Upper lobe of left lung (tissue), 6 donors: ENCODE measurements at regions not wholly inside any gene's neighbourhood (a gene's known extent, or its start where the extent isn't known, plus 50 kb on each side); places are given as distances from the start of the nearest gene placed in this dataset.

Experiments
- ATAC-seq, 2 donors: fragments of 200-7000 bp; cut with Tn5 transposase; one replicate each; pipeline ENCODE4 v1.9.1; 2022; ENCODE audit warnings: mild to moderate bottlenecking in 2 of 2, moderate library complexity in 2 of 2; ENCODE audit not compliant: low FRiP score in 2 of 2
- DNase-seq, 2 donors: peaks; one replicate each; pipeline ENCODE4 v3.0.0-alpha.2; 2019 to 2020
- H3K27ac ChIP-seq, 4 donors: fragments of 200-600 bp; sonication (generic); one replicate each; pipeline ENCODE4 v1.5.1; 2016 to 2019
- H3K27me3 ChIP-seq, 4 donors: fragments of 200-600 bp; sonication (generic); one replicate each; pipeline ENCODE4 v1.5.1; 2017 to 2019
- H3K36me3 ChIP-seq, 4 donors: fragments of 200-600 bp; sonication (generic); one replicate each; pipeline ENCODE4 v1.5.1; 2016 to 2019
- H3K4me1 ChIP-seq, 4 donors: fragments of 200-600 bp; sonication (generic); one replicate each; pipeline ENCODE4 v1.5.1; 2018 to 2019
- H3K4me3 ChIP-seq, 4 donors: fragments of 200-600 bp; sonication (generic); one replicate each; pipeline ENCODE4 v1.5.1; 2017 to 2019; ENCODE audit warnings: mild to moderate bottlenecking in 2 of 4, moderate library complexity in 1 of 4
- H3K9me3 ChIP-seq, 4 donors: fragments of 200-600 bp; sonication (generic); one replicate each; pipeline ENCODE4 v1.5.1; 2018 to 2019
- EP300 ChIP-seq, 4 donors: sonication (generic); formaldehyde crosslinking; IDR thresholded peaks; one replicate each; pipeline ENCODE4 v1.5.1; 2017; ENCODE audit warnings: antibody characterized with exemption in 4 of 4, control low read depth in 2 of 4
- POLR2A ChIP-seq, 4 donors: fragments of 450-650 bp; IDR thresholded peaks; one replicate each; pipeline ENCODE4 v1.5.1; 2016 to 2017; ENCODE audit warnings: antibody characterized with exemption in 4 of 4, mild to moderate bottlenecking in 2 of 4
- POLR2AphosphoS5 ChIP-seq, 2 donors: sonication (generic); formaldehyde crosslinking; IDR thresholded peaks; one replicate each; pipeline ENCODE4 v1.5.1; 2017; ENCODE audit warnings: antibody characterized with exemption in 2 of 2
- WGBS, 2 donors: methylation state at CpG; one replicate each; pipeline ENCODE4 v1.1.5; 2017 to 2018; 5-methylcytosine and 5-hydroxymethylcytosine counted together
- TF ChIP-seq, protein P1 (sequence below), 6 experiments: fragments of 450-650 bp in 4 of 6; fragments of 200-600 bp in 2 of 6; sonication (generic) in 2 of 6; IDR thresholded peaks; one replicate each; pipeline ENCODE4 v1.5.1; 2016 to 2019; ENCODE audit warnings: antibody characterized with exemption in 6 of 6
- donor health status: DM: no; HTN: no; CAD: no; lungs with moderate emphysema.
- donor health status: DM: no; HTN: yes; CAD: no; lungs with severe emphysema.

DNA sequence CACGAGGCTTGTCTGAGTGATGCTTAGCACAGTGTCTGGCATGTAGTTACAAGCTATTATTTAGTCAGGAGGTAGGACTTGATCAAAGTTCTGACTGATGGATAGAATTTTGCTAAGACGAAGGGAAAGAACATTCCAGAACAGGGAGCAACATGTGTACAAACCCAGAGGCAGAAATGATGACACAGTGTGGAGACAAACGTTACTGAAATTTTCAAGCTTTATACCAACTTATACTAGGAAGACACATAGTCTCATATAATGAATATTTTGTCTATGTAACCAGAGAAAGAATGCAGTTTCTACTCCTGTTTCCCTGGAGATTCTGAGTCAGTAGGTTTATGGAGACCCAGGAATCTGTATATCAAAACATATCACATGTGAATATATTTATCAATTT lies 123.4 kb downstream of the FAM124B start:
- Histone ChIP-seq H3K36me3 (no peaks in the 10 kb centered on the region), H3K9me3 (no peaks in the 10 kb centered on the region), H3K4me1 (no peaks in the 10 kb centered on the region), H3K4me3 (no peak overlapping the region), H3K27ac (no peak overlapping the region), H3K27me3 (no peaks in the 10 kb centered on the region)
- no peak for ATAC-seq
- 78 to 89% methylated on average over 3 of the region's 3 CpGs for WGBS, 2 donors
- no peak for DNase-seq
- TF ChIP-seq EP300 (IDR thresholded peaks at IDR 0.05) (no peak), POLR2AphosphoS5 (IDR thresholded peaks at IDR 0.05) (no peak)

DNA sequence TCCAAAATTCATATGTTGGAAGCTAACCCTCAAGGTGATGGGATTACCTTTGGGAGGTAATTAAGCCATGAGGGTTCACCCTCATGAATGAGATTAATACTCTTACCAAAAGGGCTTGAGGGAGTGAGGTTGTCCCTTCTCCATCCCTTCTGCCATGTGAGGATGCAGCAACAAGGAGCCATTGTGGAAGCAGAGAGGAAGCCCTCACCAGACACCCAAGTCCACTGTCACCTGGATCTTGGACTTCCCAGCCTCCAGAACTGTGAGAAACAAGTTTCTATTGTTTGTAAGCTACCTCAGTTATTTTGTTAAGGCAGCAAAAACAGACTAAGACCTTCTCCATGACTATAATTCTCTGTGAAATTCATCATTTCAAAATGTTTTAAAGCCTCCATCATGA lies 125.7 kb downstream of the FAM124B start:
- H3K4me3 ChIP-seq: no peak overlapping the region
- no peak for DNase-seq
- H3K27ac ChIP-seq: no peak overlapping the region
- no peaks in the 10 kb centered on the region for H3K4me1 ChIP-seq
- ATAC-seq: no peak
- TF ChIP-seq, protein P1, sequence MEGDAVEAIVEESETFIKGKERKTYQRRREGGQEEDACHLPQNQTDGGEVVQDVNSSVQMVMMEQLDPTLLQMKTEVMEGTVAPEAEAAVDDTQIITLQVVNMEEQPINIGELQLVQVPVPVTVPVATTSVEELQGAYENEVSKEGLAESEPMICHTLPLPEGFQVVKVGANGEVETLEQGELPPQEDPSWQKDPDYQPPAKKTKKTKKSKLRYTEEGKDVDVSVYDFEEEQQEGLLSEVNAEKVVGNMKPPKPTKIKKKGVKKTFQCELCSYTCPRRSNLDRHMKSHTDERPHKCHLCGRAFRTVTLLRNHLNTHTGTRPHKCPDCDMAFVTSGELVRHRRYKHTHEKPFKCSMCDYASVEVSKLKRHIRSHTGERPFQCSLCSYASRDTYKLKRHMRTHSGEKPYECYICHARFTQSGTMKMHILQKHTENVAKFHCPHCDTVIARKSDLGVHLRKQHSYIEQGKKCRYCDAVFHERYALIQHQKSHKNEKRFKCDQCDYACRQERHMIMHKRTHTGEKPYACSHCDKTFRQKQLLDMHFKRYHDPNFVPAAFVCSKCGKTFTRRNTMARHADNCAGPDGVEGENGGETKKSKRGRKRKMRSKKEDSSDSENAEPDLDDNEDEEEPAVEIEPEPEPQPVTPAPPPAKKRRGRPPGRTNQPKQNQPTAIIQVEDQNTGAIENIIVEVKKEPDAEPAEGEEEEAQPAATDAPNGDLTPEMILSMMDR (IDR thresholded peaks at IDR 0.05): no peak
- no peak for TF ChIP-seq POLR2AphosphoS5 (IDR thresholded peaks at IDR 0.05)
- TF ChIP-seq EP300 (IDR thresholded peaks at IDR 0.05): no peak
- TF ChIP-seq POLR2A (IDR thresholded peaks at IDR 0.05): no peak
- no peaks in the 10 kb centered on the region for H3K36me3 ChIP-seq
- H3K9me3 ChIP-seq: no peaks in the 10 kb centered on the region
- no peaks in the 10 kb centered on the region for H3K27me3 ChIP-seq

DNA sequence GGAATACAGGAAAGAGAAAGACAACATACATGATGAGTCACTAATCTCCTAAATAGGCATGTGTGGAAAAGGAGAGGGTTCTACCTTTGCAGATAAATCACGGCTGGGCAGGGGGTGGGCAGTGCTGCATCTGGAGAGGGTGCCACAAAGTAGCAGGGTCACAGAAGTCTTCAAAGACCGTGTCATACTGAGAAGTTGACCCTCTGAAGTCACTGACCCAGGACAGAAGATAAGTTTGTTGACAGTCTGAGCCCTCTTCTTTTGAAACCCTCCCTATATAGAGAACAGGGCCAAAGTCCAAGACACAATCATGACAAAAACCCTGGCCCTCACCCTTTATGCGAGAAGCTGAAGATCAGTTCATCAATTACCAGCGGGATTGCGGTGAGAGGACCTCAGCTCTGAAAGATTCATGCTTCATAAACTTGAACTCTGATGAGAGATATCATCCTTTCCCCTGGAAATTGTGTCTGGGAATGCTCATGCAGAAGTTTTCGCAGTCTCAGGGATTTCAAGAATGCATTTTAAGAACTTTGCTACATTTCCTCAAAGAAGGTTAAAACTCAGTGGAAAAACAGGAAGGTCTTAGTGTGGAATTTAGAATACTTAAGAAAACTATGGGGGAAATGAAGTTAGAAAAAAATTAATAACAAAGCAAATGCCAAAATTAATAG lies 129.5 kb downstream of the FAM124B start:
- TF ChIP-seq POLR2A (IDR thresholded peaks at IDR 0.05) (no peak), EP300 (IDR thresholded peaks at IDR 0.05) (no peak), POLR2AphosphoS5 (IDR thresholded peaks at IDR 0.05) (no peak)
- TF ChIP-seq, protein P1 (IDR thresholded peaks at IDR 0.05): no peak
- Histone ChIP-seq H3K9me3 (no peaks in the 10 kb centered on the region), H3K27me3 (no peaks in the 10 kb centered on the region), H3K4me1 (no peaks in the 10 kb centered on the region), H3K36me3 (no peaks in the 10 kb centered on the region), H3K27ac (no peak overlapping the region), H3K4me3 (no peak overlapping the region)
- WGBS, 2 donors: 63 to 75% methylated on average over 6 of the region's 6 CpGs
- DNase-seq (no peak), ATAC-seq (no peak)

DNA sequence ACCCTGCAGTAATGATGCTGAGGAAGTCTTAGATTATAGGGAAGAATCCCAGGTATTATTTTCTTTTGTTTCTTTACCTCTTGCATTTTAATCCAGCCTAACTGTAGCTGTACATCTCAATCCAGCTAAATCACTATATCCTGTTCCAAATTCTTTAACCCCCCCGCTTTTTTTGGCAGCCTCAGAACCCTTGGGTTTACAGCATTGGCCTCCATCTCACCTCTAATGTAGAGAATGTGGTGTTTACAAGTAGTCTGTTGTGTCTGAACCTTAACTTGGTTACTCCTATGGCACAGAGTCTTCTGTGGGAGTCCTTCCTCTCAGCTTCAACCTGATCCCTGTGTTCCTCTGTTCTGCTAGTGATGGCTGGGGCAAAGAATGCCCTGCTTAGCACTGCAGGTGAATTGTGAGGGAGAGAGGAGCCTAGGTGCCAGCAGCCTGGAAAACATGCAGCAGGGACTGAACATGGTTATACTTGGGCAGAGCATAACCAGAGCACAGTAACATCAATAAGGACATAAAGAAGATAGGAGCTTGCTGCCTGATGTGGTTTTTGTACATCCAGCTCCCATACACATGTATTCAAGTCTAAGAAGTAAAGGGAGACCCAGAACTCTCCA lies 130.2 kb downstream of the FAM124B start:
- no peak overlapping the region for H3K4me3 ChIP-seq
- H3K36me3 ChIP-seq: no peaks in the 10 kb centered on the region
- H3K27me3 ChIP-seq: no peaks in the 10 kb centered on the region
- no peaks in the 10 kb centered on the region for H3K4me1 ChIP-seq
- 75 to 95% methylated on average over 1 of the region's 1 CpG for WGBS, 2 donors
- TF ChIP-seq, protein P1 (IDR thresholded peaks at IDR 0.05): no peak
- TF ChIP-seq POLR2AphosphoS5 (IDR thresholded peaks at IDR 0.05) (no peak), EP300 (IDR thresholded peaks at IDR 0.05) (no peak), POLR2A (IDR thresholded peaks at IDR 0.05) (no peak)
- ATAC-seq: no peak
- H3K9me3 ChIP-seq: no peaks in the 10 kb centered on the region
- no peak overlapping the region for H3K27ac ChIP-seq
- DNase-seq: no peak

DNA sequence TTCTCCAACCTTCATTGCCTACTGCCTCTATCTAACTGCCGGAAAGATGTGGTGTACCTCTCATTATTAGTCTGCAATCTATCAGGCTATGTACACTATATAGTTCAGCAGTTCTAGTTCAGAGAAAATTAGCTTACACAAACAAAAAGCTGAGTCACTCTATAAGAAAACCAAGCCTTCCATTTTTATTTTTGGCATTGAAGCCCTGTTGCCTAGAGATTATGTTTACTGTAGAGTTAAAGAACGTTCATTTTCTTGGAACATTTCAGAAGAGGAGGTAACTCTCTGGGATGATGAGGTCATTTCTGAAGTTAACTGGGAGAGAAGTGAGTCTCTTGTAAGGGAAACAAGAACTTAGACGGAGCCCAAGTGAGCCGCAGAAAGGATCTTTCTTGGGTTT lies 133.5 kb downstream of the FAM124B start:
- WGBS, 2 donors: 51 to 55% methylated on average over 4 of the region's 4 CpGs
- Histone ChIP-seq H3K4me1 (no peaks in the 10 kb centered on the region), H3K27me3 (no peaks in the 10 kb centered on the region), H3K36me3 (no peaks in the 10 kb centered on the region), H3K4me3 (no peak overlapping the region), H3K27ac (no peak overlapping the region), H3K9me3 (no peaks in the 10 kb centered on the region)
- ATAC-seq (peak; percentile 61 to 78), DNase-seq (no peak)
- no peak for TF ChIP-seq POLR2AphosphoS5 (IDR thresholded peaks at IDR 0.05)
- TF ChIP-seq, protein P1 (IDR thresholded peaks at IDR 0.05): no peak
- no peak for TF ChIP-seq POLR2A (IDR thresholded peaks at IDR 0.05)
- TF ChIP-seq EP300 (IDR thresholded peaks at IDR 0.05): no peak
